ENCODE measurements at regions not wholly inside any gene's neighbourhood (a gene's known extent, or its start where the extent isn't known, plus 50 kb on each side); places are given as distances from the start of the nearest gene placed in this dataset.
"Not testable (repeated sequence)": the region's sequence is repeated elsewhere in the genome, so short reads cannot be mapped to it uniquely, and the experiment has no call there.

DNA sequence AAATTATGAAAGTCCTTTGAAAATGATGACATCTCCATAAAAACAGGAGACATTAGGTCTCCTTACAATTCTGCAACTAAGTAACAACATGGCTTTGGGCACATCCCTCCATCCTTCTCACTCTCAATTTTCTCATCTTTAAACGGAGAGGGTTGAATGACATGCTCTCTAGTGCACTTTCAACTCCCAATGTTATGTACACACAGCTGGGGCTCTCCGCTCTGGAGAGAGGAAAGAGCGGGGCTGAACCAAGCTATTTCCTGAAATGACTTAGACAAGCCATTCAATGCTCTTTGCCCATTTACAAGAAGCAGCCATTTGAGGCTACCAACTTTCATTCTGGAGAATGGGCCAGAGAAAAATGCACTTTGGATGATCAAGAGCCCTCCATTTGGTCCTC, 144.2 kb upstream of the BNIP2 start:
- DNase-seq (ENCODE audit: low read depth in 2 of 2), result no peak

DNA sequence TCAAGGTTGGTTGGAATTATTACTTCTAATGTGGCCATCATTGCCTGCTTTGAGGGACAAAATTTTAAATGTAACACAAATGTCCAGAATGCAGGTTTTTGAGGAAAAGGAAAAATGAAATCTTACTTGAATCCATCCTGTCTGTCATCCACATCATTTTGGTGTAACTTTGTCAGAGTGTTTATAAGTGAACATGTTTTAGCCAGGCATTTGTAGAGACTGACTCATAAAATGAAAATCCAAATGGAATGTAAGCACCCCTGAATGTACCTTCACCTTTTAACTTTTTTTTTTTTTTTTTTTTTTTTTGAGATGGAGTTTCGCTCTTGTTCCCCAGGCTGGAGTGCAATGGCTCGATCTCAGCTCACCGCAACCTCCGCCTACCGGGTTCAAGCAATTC, 141.8 kb upstream of the BNIP2 start:
- no peak for DNase-seq (ENCODE audit: low read depth in 2 of 2)

DNA sequence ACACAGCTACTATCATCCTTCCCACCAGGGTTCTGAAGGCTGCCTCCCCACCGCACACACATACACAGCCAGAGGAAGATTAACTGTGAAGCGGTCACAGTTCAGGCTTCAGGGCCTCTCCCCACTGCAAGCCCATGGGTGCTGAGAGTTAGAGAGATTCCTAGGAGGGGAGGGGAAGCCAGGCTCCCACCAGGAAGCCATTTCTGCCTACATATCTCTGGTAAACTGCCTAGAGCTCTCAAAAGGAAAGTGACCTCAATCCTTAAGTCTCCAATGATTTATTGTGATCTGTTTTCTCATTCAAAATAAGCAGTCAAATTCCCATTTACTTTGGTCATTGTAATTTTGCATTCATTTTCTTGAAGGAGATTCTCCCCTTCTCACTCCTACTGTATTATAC, 141.0 kb upstream of the BNIP2 start:
- no peak for DNase-seq (ENCODE audit: low read depth in 2 of 2)

DNA sequence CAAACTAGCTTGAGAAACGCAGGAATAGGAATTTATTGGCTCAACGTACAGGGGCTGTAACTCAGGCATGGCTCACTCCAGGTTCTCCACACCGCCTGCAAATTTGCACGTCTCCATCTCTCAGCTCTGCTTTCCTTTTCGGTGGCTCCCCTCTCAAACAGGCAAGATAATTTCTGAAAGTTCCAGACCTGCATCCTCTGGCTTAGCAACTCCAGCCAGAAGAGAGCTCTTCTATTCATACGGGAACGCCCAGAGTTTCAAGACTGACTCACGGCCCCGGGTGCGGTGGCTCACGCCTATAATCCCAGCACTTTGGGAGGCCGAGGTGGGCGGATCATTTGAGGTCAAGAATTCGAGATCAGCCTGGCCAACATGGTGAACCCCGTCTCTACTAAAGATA, 139.7 kb upstream of the BNIP2 start:
- no peak for DNase-seq (ENCODE audit: low read depth in 2 of 2)

DNA sequence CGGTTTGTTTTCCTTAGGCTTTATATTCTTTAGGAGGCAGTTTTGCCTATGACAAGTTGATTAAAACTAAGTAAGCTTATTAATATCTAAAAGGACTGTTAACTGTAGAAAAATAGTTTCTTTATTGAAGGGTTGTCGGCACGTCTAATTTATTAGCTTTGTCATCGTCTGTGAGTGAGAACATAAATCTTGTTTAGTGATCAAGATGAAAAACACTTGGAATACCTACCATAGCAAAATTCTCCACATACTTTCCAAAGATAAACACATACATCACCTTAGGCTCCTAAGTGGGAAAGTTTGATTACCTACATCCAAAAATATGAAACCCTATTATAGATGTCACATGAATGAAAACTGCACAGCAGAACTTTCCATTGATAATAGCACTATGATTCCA, 139.1 kb upstream of the BNIP2 start:
- no peak for DNase-seq (ENCODE audit: low read depth in 2 of 2)

DNA sequence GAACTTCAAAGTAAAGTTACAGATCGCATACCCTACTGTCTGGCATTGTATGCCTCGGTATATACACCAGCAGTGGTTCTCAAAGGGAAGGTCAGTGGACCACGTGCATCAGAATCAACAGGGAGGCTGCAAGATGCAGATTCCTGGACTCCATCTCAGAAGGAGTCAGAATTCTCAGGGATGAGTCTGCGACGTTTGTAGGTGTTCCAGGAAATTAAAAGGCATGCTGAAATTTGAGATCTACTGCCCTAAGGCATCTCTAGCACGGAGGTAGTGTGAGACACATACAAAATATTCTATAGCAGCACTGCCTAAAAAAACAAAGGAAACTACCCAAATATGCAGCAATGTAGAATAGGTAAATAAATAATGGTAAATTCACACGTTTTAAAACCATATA, 136.8 kb upstream of the BNIP2 start:
- DNase-seq (ENCODE audit: low read depth in 2 of 2), result no peak

DNA sequence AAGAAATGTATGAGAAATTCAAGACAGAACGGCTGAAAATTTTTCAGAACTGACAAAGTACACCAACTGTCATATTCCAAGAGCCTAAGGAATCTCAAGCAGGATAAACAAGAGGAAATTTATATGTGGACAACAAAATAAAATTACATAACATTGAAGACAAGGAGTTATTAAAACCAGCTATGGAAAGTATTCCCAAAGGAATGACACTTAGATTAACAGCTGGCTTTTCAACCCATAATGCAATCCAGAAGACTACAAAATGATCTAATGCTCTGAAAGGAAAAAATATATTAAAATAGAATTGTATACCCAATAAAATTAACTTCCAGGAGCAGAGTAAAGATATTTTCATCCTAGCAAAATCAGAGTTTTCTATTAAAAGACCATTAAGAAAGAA, 132.2 kb upstream of the BNIP2 start:
- no peak for DNase-seq (ENCODE audit: low read depth in 2 of 2)

GRCh38 chr15:59819092-59819491, 130.0 kb upstream of the BNIP2 start:
- DNase-seq (ENCODE audit: low read depth in 2 of 2), result no peak

GRCh38 chr15:59818336-59818735, 129.2 kb upstream of the BNIP2 start:
- no peak for DNase-seq (ENCODE audit: low read depth in 2 of 2)

DNA sequence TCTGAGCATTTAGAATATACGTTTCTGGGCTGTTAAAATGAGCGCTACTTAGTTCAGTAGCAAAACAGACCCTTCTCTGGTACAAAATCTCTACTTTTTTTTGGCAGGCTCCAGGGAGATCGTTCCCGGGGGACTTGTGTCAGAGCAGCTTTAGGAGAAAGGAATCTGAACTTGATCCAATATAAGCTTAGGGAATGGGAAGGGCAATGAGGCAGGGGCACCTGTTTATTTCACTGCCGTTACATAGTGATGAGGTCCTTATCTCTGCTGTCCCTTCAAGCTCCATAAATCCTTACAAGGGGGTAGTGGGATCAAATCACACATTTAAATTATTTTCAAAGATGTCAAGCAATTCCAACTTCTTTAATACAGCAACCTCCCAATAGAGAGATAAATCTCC, 128.7 kb upstream of the BNIP2 start:
- DNase-seq (ENCODE audit: low read depth in 2 of 2), result no peak

- no peak for DNase-seq (ENCODE audit: low read depth in 2 of 2)
These were observed 127.9 kb upstream of the BNIP2 start for GRCh38 chr15:59817053-59817452.

GRCh38 chr15:59814409-59814808, 125.3 kb upstream of the BNIP2 start:
- DNase-seq (ENCODE audit: low read depth in 2 of 2), result no peak

GRCh38 chr15:59812889-59813288, 123.8 kb upstream of the BNIP2 start:
- DNase-seq (ENCODE audit: low read depth in 2 of 2), result no peak

- no peak for DNase-seq (ENCODE audit: low read depth in 2 of 2)
These were observed 123.2 kb upstream of the BNIP2 start for GRCh38 chr15:59812250-59812870.

- DNase-seq (ENCODE audit: low read depth in 2 of 2), result peak; percentile 12 to 44
These were observed 114.3 kb upstream of the BNIP2 start for GRCh38 chr15:59803293-59803966.

DNA sequence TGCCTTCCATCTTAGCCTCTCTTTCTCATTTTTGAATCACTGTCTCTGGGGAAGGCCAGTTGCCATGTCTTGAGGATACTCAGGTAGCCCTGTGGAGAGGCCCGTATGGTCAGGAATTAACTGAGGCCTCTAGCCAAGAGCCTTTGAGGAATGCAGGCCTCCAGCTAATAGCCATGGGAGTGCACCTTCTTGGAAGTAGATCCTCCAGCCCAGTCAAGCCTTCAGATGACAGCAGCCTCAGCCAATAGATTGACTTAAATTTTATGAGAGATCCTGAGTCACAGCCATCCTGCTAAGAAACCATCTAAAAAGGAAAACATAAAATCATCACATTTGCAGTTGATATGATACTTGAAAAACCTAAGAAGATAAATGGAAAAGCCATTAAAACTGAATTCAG, 112.5 kb upstream of the BNIP2 start:
- DNase-seq (ENCODE audit: low read depth in 2 of 2), result no peak

DNA sequence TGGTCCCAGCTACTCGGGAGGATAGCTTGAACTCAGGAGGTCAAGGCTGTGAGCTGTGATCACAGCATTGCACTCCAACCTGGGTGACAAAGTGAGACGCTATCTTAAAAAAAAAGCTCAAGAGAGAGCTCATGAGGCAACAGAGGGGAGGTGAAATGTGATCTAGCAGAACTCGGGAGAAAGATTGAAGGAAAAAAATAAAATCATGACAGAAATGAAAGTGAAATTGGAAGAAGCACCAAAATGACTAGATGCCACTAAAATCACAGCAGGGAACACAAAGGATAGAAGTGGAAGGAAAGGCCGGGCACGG, 109.4 kb upstream of the BNIP2 start:
- no peak for DNase-seq (ENCODE audit: low read depth in 2 of 2)

- no peak for DNase-seq (ENCODE audit: low read depth in 2 of 2)
These were observed 108.9 kb upstream of the BNIP2 start for GRCh38 chr15:59797756-59798604.

- DNase-seq (ENCODE audit: low read depth in 2 of 2), result no peak
These were observed 105.2 kb upstream of the BNIP2 start for GRCh38 chr15:59794229-59794886.

GRCh38 chr15:59792359-59792758, 103.2 kb upstream of the BNIP2 start:
- no peak for DNase-seq (ENCODE audit: low read depth in 2 of 2)

GRCh38 chr15:59791755-59792154, 102.6 kb upstream of the BNIP2 start:
- no peak for DNase-seq (ENCODE audit: low read depth in 2 of 2)

DNA sequence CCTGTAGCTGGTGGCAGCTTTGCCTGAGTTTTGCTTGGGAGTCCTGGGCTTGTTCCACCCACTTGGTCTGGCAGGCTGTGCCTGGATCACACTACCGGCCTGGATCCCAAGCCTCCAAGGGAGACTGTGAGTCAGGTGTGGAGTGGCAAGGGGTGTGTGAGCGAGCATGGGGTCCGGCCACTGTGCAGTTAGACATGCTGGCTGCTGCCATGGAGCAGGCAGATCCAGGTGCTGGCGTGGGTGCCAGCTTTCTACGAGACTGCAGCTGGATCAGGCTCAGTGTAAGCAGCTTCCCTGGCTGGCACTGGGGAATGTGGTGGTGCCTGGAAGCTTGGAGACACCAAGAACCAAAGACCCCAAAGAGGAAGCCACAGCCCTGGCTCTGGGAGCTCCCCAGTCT, 102.0 kb upstream of the BNIP2 start:
- DNase-seq (ENCODE audit: low read depth in 2 of 2), result no peak

DNA sequence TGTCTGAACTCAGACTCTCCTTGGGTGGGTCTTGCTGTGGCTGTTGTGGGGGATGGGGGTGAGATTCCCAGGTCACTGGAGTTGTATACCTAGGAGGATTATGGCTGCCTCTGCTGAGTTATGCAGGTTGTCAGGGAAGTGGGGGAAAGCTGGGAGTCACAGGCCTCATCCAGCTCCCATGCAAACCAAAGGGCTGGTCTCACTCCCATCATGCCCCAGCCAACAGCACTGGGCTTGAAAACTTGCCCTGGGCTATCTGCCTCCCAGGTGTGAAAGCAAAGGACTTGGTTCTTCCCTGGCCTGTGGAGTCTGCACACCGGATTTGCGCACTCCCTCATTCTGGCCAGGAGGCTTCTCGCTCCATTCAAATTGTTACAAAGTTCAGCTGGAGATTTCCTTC, 97.3 kb upstream of the BNIP2 start:
- DNase-seq (ENCODE audit: low read depth in 2 of 2), result not testable (repeated sequence)
